ENCODE measurements at regions not wholly inside any gene's neighbourhood (a gene's known extent, or its start where the extent isn't known, plus 50 kb on each side); places are given as distances from the start of the nearest gene placed in this dataset.

GRCh38 chr1:56095696-56096665 is 483.4 kb downstream of the PLPP3 start:
- TF ChIP-seq EZH2 (IDR thresholded peaks at IDR 0.05) (no peak), POLR2AphosphoS5 (IDR thresholded peaks at IDR 0.05; ENCODE audit: borderline replicate concordance, low read depth, low read length) (no peak), FOXP2 (optimal IDR thresholded peaks at IDR 0.05; ENCODE audit: control extremely low read depth, extremely low read length, insufficient read depth) (no peak)
